Endothelial cell (in vitro differentiated cells): ENCODE measurements at regions not wholly inside any gene's neighbourhood (a gene's known extent, or its start where the extent isn't known, plus 50 kb on each side); places are given as distances from the start of the nearest gene placed in this dataset.

Experiments
- DNase-seq: peaks from one replicate; pipeline ENCODE4 v3.0.0; 2021; ENCODE audit warnings: low spot score
- H3K27ac Mint-ChIP-seq: one replicate; pipeline ENCODE4 v1.8.0; 2021; ENCODE audit warnings: mixed read lengths, inconsistent platforms; ENCODE audit not compliant: unreplicated experiment
- H3K27me3 Mint-ChIP-seq: one replicate; pipeline ENCODE4 v1.8.0; 2021; ENCODE audit warnings: mild to moderate bottlenecking, moderate library complexity, mixed read lengths, inconsistent platforms; ENCODE audit not compliant: unreplicated experiment
- H3K36me3 Mint-ChIP-seq: one replicate; pipeline ENCODE4 v1.8.0; 2021; ENCODE audit warnings: mild to moderate bottlenecking, low read depth, mixed read lengths, inconsistent platforms; ENCODE audit not compliant: unreplicated experiment
- H3K4me1 Mint-ChIP-seq: one replicate; pipeline ENCODE4 v1.8.0; 2021; ENCODE audit warnings: mild to moderate bottlenecking, mixed read lengths, inconsistent platforms; ENCODE audit not compliant: unreplicated experiment
- H3K4me3 Mint-ChIP-seq: one replicate; pipeline ENCODE4 v1.8.0; 2021; ENCODE audit warnings: mild to moderate bottlenecking, mixed read lengths, inconsistent platforms; ENCODE audit not compliant: unreplicated experiment
- H3K9me3 Mint-ChIP-seq: one replicate; pipeline ENCODE4 v1.8.0; 2021; ENCODE audit warnings: mixed read lengths, inconsistent platforms; ENCODE audit not compliant: unreplicated experiment
- TF ChIP-seq, protein P1 (sequence below): fragments of 200-600 bp; sonication (generic); IDR thresholded peaks from one replicate; pipeline ENCODE4 v1.5.0; 2021; ENCODE audit warnings: antibody characterized with exemption; ENCODE audit not compliant: unreplicated experiment

DNA sequence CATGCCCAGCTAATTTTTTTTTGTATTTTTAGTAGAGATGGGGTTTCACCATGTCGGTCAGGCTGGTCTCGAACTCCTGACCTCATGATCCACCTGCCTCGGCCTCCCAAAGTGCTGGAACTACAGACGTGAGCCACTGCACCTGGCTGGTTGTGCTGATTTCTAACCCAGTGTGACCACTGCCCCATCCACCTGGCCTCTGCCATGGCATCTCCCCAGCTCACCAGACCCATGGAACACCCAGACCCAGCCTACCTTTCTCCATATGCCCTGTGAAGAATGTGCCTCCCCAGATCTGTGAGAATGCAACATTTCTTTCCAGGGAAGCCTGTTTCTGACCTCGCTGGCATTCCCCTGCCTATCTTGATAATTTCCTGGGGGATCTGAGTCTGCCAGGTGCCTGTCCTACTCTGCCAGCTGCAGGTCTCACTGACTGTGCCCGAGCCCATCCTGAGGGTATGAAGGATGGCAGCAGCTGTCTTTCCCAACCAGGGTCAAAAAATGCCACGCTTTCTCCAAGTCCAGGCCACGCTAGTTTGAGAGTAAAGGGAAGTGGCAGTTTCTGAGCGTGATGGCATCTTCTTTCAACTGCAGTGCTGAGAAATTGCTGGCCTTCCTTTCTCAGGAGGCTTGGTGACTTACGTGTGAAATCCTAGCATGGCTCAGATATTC, 324.4 kb upstream of the ZNF32 start:
- no peaks in the 10 kb centered on the region for H3K4me1 Mint-ChIP-seq
- no peak for DNase-seq

DNA sequence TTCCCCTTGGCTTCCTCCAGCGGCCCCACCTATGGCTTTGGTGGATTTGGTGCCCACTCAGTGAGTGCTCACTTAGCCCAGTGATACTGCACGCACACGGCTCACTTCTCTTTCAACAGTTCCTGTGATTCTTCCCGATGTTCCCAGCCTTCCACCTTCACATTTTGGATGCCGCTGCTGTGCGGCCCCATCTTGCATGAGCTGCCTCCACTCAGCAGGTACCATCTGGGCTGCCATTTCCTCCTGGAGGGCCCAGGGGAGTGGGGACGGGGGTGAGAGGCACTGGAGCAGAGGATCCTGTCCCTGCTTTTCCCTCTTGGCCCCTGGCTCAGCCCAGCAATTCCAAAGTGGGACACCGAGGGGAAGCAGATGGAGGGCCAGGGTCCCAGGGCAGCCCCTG, 323.3 kb upstream of the ZNF32 start:
- TF ChIP-seq, protein P1, sequence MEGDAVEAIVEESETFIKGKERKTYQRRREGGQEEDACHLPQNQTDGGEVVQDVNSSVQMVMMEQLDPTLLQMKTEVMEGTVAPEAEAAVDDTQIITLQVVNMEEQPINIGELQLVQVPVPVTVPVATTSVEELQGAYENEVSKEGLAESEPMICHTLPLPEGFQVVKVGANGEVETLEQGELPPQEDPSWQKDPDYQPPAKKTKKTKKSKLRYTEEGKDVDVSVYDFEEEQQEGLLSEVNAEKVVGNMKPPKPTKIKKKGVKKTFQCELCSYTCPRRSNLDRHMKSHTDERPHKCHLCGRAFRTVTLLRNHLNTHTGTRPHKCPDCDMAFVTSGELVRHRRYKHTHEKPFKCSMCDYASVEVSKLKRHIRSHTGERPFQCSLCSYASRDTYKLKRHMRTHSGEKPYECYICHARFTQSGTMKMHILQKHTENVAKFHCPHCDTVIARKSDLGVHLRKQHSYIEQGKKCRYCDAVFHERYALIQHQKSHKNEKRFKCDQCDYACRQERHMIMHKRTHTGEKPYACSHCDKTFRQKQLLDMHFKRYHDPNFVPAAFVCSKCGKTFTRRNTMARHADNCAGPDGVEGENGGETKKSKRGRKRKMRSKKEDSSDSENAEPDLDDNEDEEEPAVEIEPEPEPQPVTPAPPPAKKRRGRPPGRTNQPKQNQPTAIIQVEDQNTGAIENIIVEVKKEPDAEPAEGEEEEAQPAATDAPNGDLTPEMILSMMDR, result no peak
- no peak for DNase-seq
- Mint-ChIP-seq H3K27me3 (peaks cover 8% of the 10 kb centered on the region), H3K27ac (no peak overlapping the region), H3K4me3 (no peak overlapping the region), H3K9me3 (no peaks in the 10 kb centered on the region), H3K36me3 (no peaks in the 10 kb centered on the region), H3K4me1 (no peaks in the 10 kb centered on the region)

More for the DNA sequence above, 324.4 kb upstream of the ZNF32 start:
- peaks cover 8% of the 10 kb centered on the region for H3K27me3 Mint-ChIP-seq
- no peak overlapping the region for H3K4me3 Mint-ChIP-seq
- H3K9me3 Mint-ChIP-seq, result no peaks in the 10 kb centered on the region
- TF ChIP-seq, protein P1, result no peak
- no peaks in the 10 kb centered on the region for H3K36me3 Mint-ChIP-seq
- no peak overlapping the region for H3K27ac Mint-ChIP-seq

DNA sequence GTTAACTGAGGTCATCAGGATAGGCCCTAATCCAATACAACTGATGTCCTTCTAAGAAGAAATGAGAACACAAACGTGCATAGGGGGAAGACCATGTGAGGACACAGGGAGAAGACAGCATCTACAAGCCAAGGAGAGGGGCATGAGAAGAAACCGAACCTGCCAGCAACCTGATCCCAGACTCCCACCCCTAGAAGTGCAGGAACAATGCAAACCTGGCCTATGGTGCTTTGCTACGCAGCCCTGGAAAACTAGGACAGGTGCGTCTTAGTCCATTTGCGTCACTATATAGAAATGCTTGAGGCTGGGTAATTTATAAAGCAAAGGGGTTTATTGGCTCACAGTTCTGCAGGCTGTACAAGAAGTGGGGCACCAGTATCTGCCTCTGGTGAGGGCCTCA, 322.6 kb upstream of the ZNF32 start:
- Mint-ChIP-seq H3K27me3 (peaks cover 7% of the 10 kb centered on the region), H3K4me1 (no peaks in the 10 kb centered on the region), H3K27ac (no peak overlapping the region), H3K9me3 (no peaks in the 10 kb centered on the region), H3K4me3 (no peak overlapping the region), H3K36me3 (no peaks in the 10 kb centered on the region)
- TF ChIP-seq, protein P1, result no peak
- no peak for DNase-seq

DNA sequence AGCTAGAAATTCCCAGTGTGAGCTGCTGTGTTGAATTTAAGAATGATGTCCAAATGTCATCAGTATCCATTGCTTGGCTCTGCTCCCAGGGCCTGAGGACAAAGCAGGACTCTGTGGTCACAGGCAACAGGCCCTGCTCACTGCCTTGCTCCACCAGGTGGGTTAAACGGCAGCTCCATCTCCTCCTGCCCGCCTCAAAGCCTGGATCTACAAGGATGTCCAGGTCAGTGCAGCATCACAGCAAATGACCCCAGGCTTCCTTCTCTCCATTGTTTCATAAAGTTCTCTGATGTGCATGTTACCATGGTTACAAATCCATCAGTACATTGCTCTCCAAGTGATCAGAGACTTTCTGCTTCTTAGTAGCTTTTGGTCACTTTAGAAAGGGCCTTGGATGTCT, 322.0 kb upstream of the ZNF32 start:
- no peaks in the 10 kb centered on the region for H3K36me3 Mint-ChIP-seq
- no peak overlapping the region for H3K4me3 Mint-ChIP-seq
- no peak overlapping the region for H3K27ac Mint-ChIP-seq
- DNase-seq, result no peak
- TF ChIP-seq, protein P1, result no peak
- no peaks in the 10 kb centered on the region for H3K9me3 Mint-ChIP-seq
- no peaks in the 10 kb centered on the region for H3K4me1 Mint-ChIP-seq
- peaks cover 5% of the 10 kb centered on the region for H3K27me3 Mint-ChIP-seq

DNA sequence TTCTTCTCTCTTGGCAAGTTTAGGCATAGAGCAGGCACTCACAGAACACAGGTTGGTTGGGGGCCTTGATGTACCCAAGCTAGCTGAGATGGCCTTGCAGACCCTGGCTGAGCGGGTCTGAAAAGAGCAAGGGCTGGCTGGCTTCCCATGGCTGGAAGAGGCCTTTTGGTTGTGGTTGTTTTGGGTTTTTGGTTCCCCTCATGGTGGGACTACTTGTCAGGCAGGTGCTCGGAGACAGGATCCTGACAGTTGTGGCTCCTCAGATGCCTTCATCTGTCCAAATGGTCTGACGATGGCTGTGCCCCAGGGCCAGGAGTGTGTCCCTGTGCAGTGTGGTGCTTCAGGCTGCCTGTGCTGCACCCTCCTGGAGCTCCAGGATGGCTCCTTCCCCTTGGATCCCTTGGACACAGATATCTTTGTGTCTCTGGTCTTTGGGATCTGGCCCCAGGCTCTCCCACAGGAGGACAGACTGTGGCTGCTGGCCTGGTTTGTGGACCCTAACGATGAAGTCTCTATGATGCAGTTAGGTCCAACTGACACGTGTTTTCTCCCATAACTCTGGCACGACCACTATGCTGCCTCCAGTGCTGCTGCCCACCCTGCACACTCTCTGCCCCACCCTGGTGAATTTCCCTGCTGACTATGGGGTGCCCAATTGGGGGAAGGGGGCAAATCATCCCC, 321.5 kb upstream of the ZNF32 start:
- no peak overlapping the region for H3K27ac Mint-ChIP-seq
- no peaks in the 10 kb centered on the region for H3K9me3 Mint-ChIP-seq
- no peaks in the 10 kb centered on the region for H3K36me3 Mint-ChIP-seq
- no peaks in the 10 kb centered on the region for H3K4me1 Mint-ChIP-seq
- TF ChIP-seq, protein P1, result no peak
- H3K27me3 Mint-ChIP-seq, result peaks cover 5% of the 10 kb centered on the region
- no peak for DNase-seq
- H3K4me3 Mint-ChIP-seq, result no peak overlapping the region
